K562 (cell line): ENCODE measurements at regions not wholly inside any gene's neighbourhood (a gene's known extent, or its start where the extent isn't known, plus 50 kb on each side); places are given as distances from the start of the nearest gene placed in this dataset.

Source experiments
- ATAC-seq: fragments of 200-7000 bp; cut with Tn5 transposase; 3 replicates; pipeline ENCODE4 v1.9.1; 2020; ENCODE audit warnings: moderate library complexity
- BruUV-seq: library from RNA; stranded (reverse); fragments of 400-500 nt; replicated peaks from 2 replicates; lab custom pipeline; 2021; lab: Mats Ljungman, UMichigan
- CTCF ChIA-PET: fragments of 300-600 bp; formaldehyde crosslinking; extraction: SDS; loops from one replicate; lab custom pipeline; 2021; ENCODE audit warnings: low intra/inter-chr PET ratio; lab: Yijun Ruan, JAX
- POLR2A ChIA-PET: fragments of 300-600, 350-650 bp; sonication (Branson Sonifier 250); formaldehyde crosslinking; extraction: SDS; loops from one replicate; lab custom pipeline; 2021; ENCODE audit warnings: antibody characterized with exemption, inconsistent platforms; lab: Yijun Ruan, JAX
- DNase-seq, 4 experiments: peaks; one replicate each; pipeline versions ENCODE4 v3.0.0 to v3.0.0-alpha.2; 2011 to 2018; ENCODE audit warnings: low spot score in 3 of 4, mixed read lengths in 3 of 4; ENCODE audit errors: extremely low read depth in 1 of 4
- FAIRE-seq: peaks from 2 replicates; lab custom pipeline; 2011; peaks lifted over from hg19 to GRCh38; lab: Jason Lieb, UNC
- H2AFZ ChIP-seq: 2 replicates; pipeline ENCODE4 v1.6.0; 2011; ENCODE audit warnings: low read depth, low read length, control low read depth, inconsistent platforms
- H3K27ac ChIP-seq: fragments of 200-600 bp; 3 replicates; pipeline ENCODE4 v1.8.0; 2011; ENCODE audit warnings: low read depth, mild to moderate bottlenecking, control low read depth, inconsistent platforms, low read length, moderate library complexity, mixed read lengths; ENCODE audit errors: extremely low read depth
- H3K27me3 ChIP-seq, 2 experiments: fragments of 300-600 bp in 1 of 2; 2 replicates in 1 of 2; 3 replicates in 1 of 2; pipeline versions ENCODE4 v1.6.0 to v1.8.0; 2011; ENCODE audit warnings: inconsistent platforms in 2 of 2, low read length in 2 of 2, mild to moderate bottlenecking in 1 of 2, mixed read lengths in 1 of 2, moderate library complexity in 1 of 2; ENCODE audit not compliant: control insufficient read depth in 2 of 2, insufficient read depth in 2 of 2
- H3K36me3 ChIP-seq: fragments of 300-600 bp; 3 replicates; pipeline ENCODE4 v1.8.0; 2011; ENCODE audit warnings: mild to moderate bottlenecking, low read length, inconsistent platforms; ENCODE audit not compliant: control insufficient read depth, insufficient read depth
- H3K4me1 ChIP-seq, 2 experiments: fragments of 200-600 bp in 1 of 2; replicated peaks in 1 of 2; 2 replicates in 1 of 2; 3 replicates in 1 of 2; pipeline versions ENCODE4 v1.5.1 to v1.8.0; 2011; ENCODE audit warnings: inconsistent platforms in 2 of 2, low read length in 2 of 2, mild to moderate bottlenecking in 1 of 2, mixed read lengths in 1 of 2, moderate library complexity in 1 of 2; ENCODE audit not compliant: control insufficient read depth in 2 of 2, insufficient read depth in 2 of 2
- H3K4me2 ChIP-seq: 2 replicates; pipeline ENCODE4 v1.6.1; 2011; ENCODE audit warnings: low read length, control low read depth, inconsistent platforms, mixed read lengths; ENCODE audit not compliant: insufficient read depth
- H3K4me3 ChIP-seq: fragments of 200-600 bp; sonication (generic), shearing (Covaris generic); 2 replicates; pipeline ENCODE4 v1.5.1; 2016; ENCODE audit warnings: control low read depth, inconsistent platforms
- H3K79me2 ChIP-seq: fragments of 200-600 bp; 3 replicates; pipeline ENCODE4 v1.8.0; 2011; ENCODE audit warnings: low read length, inconsistent platforms; ENCODE audit not compliant: control insufficient read depth, insufficient read depth
- H3K9ac ChIP-seq, 2 experiments: 2 replicates each; pipeline versions ENCODE4 v1.6.0 to v1.6.1; 2011; ENCODE audit warnings: low read depth in 2 of 2, low read length in 2 of 2, control low read depth in 1 of 2, inconsistent platforms in 1 of 2, mild to moderate bottlenecking in 1 of 2, mixed read lengths in 1 of 2; ENCODE audit not compliant: insufficient read depth in 1 of 2
- H3K9me1 ChIP-seq: one replicate; pipeline ENCODE4 v1.6.0; 2011; ENCODE audit warnings: inconsistent platforms, mild to moderate bottlenecking, low read length, moderate library complexity; ENCODE audit not compliant: control insufficient read depth, insufficient read depth
- H3K9me3 ChIP-seq: replicated peaks from 2 replicates; pipeline ENCODE4 v1.5.1; 2011; ENCODE audit warnings: low read depth, low read length, inconsistent platforms; ENCODE audit not compliant: control insufficient read depth, insufficient read depth
- H4K20me1 ChIP-seq: replicated peaks from 2 replicates; pipeline ENCODE4 v1.6.1; 2011; ENCODE audit warnings: low read length, inconsistent platforms, mixed read lengths; ENCODE audit not compliant: control insufficient read depth, insufficient read depth
- HDAC6 ChIP-seq: IDR thresholded peaks from 2 replicates; pipeline ENCODE4 v1.6.1; 2012; ENCODE audit warnings: low read depth, mild to moderate bottlenecking, control low read depth, inconsistent platforms, low read length, moderate library complexity
- NFIC ChIP-seq: fragments of 450-650 bp; IDR thresholded peaks from 2 replicates; pipeline ENCODE4 v1.6.1; 2017; ENCODE audit warnings: mild to moderate bottlenecking, inconsistent platforms
- SP1 ChIP-seq: sonication (generic); formaldehyde crosslinking; IDR thresholded peaks from 2 replicates; pipeline ENCODE4 v1.8.1; 2022; ENCODE audit warnings: mild to moderate bottlenecking, missing genetic modification reagents
- TFAM ChIP-seq: fragments of 250-450 bp; sonication (Bioruptor Pico); conservative IDR thresholded peaks from 2 replicates; pipeline ENCODE4 v1.5.0; 2021; ENCODE audit warnings: mild to moderate bottlenecking, moderate library complexity
- ZNF134 ChIP-seq: fragments of 250-450 bp; sonication (Bioruptor Pico); conservative IDR thresholded peaks from 2 replicates; pipeline ENCODE4 v1.4.0; 2020
- WGBS: fragments of 100-300 bp; shearing (Covaris generic); methylation state at CpG from one replicate; pipeline ENCODE4 v1.1.6; 2016; ENCODE audit warnings: low coverage, mixed read lengths; ENCODE audit not compliant: insufficient coverage; ENCODE audit errors: missing lambda C conversion rate; 5-methylcytosine and 5-hydroxymethylcytosine counted together
- in situ Hi-C: fragments of 300-500 bp; cut with MboI; formaldehyde crosslinking; loops from 4 replicates; pipeline ENCODE4 v1.15.0; 2018; ENCODE audit warnings: inconsistent platforms, mixed read lengths
- intact Hi-C: fragments of 100-400 bp; cut with micrococcal nuclease; formaldehyde crosslinking; loops from 2 replicates; pipeline ENCODE4 v1.14.2; 2022
- TF ChIP-seq, protein P1 (sequence below), 2 experiments: fragments of 250-450 bp in 1 of 2; fragments of 450-650 bp in 1 of 2; sonication (Bioruptor Pico) in 1 of 2; IDR thresholded peaks; 2 replicates each; pipeline versions ENCODE4 v1.6.1 to v1.8.0; 2016 to 2021; ENCODE audit warnings: mild to moderate bottlenecking in 2 of 2, moderate library complexity in 2 of 2, missing compliant biosample characterization in 1 of 2, missing genetic modification characterization in 1 of 2

DNA sequence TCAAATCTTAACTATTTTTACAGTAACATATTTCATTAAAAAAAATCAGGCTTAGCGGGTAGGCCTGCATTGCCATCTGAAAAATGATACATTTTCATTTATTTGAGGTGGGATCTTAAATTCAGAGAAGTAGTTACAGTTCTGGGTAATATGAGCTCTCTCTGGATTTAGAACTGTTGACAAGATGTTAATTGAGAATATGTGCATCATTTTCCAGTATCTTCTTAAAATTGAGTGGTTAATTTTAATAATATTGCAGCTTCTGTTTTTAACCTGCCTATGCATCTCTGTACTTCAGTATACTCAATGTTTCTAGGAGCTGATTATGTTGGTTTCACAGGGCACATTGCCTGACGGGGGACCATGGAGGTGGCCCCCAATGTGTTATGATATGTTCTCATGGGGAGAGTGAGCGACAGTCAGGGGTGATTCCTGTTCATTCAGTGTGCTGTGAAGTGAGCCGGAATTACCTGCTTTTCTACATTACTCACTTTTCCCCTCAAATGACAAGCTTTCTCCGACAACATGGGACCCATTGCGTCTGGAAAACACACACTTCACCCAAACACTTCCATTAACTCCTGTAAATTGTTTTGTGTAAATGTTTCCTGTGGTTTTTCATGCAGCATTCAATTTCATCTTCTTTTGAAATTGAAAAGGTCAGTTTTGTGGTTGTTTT is 406.2 kb downstream of the MTX2 start:
- DNase-seq, result no peak
- no peak overlapping the region for H3K9ac ChIP-seq
- in situ Hi-C loops, result no loop called here
- TF ChIP-seq, protein P1, sequence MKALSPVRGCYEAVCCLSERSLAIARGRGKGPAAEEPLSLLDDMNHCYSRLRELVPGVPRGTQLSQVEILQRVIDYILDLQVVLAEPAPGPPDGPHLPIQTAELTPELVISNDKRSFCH (CRISPR knock-in tag; IDR thresholded peaks at IDR 0.05), result no peak
- TF ChIP-seq, protein P1 (tag; IDR thresholded peaks at IDR 0.05), result no peak
- TF ChIP-seq ZNF134 (no peak), SP1 (CRISPR knock-in tag) (no peak), HDAC6 (no peak), NFIC (no peak), TFAM (no peak)
- no peaks in the 10 kb centered on the region for H3K4me1 ChIP-seq
- no peaks in the 10 kb centered on the region for H4K20me1 ChIP-seq
- POLR2A ChIA-PET, result interaction anchor here (0.6 kb wide), 1 partner anchor 30 kb away, joined by 3 read pairs; no protein-coding TSS in a partner anchor
- no peaks in the 10 kb centered on the region for H3K79me2 ChIP-seq
- FAIRE-seq, result no peak
- H3K27ac ChIP-seq, result no peak overlapping the region
- intact Hi-C loops, result no loop called here
- no peaks in the 10 kb centered on the region for H3K9me3 ChIP-seq
- CTCF ChIA-PET, result no interaction called here
- no peak overlapping the region for H2AFZ ChIP-seq
- no peak overlapping the region for H3K4me2 ChIP-seq
- ATAC-seq, result no peak
- no peak overlapping the region for H3K4me3 ChIP-seq
- H3K27me3 ChIP-seq, result no peaks in the 10 kb centered on the region
- 0% methylated on average over 6 of the region's 6 CpGs for WGBS
- no peaks in the 10 kb centered on the region for H3K9me1 ChIP-seq
- BruUV-seq, result no TSS peak
- no peaks in the 10 kb centered on the region for H3K36me3 ChIP-seq
